ENCODE measurements at regions not wholly inside any gene's neighbourhood (a gene's known extent, or its start where the extent isn't known, plus 50 kb on each side); places are given as distances from the start of the nearest gene placed in this dataset.

DNA sequence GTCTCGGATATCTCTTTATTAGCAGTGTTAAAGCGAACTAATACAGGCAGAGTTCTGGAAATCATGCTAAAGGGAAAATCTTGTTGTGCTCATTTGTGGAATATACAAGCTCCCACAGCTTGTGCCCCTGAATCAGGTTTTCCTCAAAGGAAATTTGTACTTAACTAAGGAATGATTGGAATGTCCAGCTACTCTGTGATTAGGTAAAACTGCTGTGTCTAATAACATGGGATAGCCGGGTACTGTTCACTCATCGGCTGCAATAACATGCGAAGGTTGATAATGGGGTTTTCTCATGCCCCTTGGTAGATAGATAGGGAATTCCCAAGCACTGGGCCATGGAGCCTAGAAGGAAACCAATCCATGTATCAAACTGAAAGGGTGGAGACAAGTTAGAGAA, 306.7 kb downstream of the NR2F1-AS1 start:
- DNase-seq (ENCODE audit: low read depth): peak; percentile 82
- TF ChIP-seq, protein P1, sequence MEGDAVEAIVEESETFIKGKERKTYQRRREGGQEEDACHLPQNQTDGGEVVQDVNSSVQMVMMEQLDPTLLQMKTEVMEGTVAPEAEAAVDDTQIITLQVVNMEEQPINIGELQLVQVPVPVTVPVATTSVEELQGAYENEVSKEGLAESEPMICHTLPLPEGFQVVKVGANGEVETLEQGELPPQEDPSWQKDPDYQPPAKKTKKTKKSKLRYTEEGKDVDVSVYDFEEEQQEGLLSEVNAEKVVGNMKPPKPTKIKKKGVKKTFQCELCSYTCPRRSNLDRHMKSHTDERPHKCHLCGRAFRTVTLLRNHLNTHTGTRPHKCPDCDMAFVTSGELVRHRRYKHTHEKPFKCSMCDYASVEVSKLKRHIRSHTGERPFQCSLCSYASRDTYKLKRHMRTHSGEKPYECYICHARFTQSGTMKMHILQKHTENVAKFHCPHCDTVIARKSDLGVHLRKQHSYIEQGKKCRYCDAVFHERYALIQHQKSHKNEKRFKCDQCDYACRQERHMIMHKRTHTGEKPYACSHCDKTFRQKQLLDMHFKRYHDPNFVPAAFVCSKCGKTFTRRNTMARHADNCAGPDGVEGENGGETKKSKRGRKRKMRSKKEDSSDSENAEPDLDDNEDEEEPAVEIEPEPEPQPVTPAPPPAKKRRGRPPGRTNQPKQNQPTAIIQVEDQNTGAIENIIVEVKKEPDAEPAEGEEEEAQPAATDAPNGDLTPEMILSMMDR (IDR thresholded peaks at IDR 0.05; ENCODE audit: insufficient read depth, low read depth, low read length): no peak
- no peak overlapping the region for H3K4me3 ChIP-seq (ENCODE audit: low read depth, low read length)

DNA sequence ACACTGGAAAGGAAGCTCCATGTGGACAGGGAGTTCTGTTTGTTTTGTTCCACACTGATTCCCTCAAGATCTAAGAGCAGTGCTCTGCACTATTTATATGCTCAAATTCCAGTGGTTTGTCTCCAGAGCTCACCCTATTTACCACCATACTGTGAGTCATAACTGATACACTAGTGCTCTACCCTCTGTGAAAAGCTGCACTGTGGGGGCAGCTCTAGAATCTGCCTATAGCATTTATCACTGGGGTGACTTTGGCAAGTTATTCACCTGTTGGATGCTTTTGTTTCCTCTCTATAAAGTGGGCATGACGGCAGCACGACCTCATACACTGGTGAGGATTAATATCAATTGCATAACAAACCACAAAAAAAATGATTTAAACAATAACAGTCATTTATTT, 307.8 kb downstream of the NR2F1-AS1 start:
- no peak overlapping the region for H3K4me3 ChIP-seq (ENCODE audit: low read depth, low read length)
- TF ChIP-seq, protein P1 (IDR thresholded peaks at IDR 0.05; ENCODE audit: insufficient read depth, low read depth, low read length): no peak
- DNase-seq (ENCODE audit: low read depth): peak; percentile 71

DNA sequence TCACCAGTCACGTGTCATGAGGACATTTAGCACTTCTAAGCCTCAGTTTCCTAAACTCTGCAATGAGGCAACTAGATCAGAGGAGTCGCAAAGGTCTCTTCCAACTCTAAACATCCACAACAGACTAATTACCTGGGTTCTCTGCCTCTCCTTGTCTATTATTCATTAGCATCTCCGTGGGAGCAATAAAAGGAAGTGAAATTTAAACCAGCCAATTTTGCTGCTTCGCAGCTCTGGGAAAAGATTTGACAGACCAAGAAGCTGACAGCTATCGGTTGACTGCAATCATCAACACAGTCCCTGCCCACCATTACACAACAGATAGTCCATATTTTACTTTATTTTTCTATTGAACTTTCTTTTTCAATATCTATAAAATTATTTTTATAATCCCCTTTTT, 308.9 kb downstream of the NR2F1-AS1 start:
- H3K4me3 ChIP-seq (ENCODE audit: low read depth, low read length): no peak overlapping the region
- TF ChIP-seq, protein P1 (IDR thresholded peaks at IDR 0.05; ENCODE audit: insufficient read depth, low read depth, low read length): no peak
- DNase-seq (ENCODE audit: low read depth): no peak

DNA sequence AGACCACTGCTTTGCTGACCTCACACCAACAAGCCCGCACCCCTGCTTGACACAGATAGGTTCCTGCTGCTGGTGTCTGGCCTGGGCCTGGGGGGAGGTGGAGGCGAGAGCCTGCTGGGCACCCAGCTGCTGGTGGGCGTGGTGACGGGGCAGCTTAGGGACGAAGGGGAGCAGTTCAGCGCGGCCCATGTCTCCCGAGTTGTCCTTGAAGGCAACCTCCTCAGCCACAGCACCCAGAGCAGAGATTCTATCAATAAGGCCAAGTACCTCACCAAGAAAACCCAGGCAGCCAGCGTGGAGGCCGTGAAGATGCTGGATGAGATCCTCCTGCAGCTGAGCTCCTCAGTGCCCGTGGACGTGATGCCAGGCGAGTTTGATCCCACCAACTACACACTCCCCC, 313.3 kb downstream of the NR2F1-AS1 start:
- H3K4me3 ChIP-seq (ENCODE audit: low read depth, low read length): no peak overlapping the region
- DNase-seq (ENCODE audit: low read depth): no peak
- TF ChIP-seq, protein P1 (IDR thresholded peaks at IDR 0.05; ENCODE audit: insufficient read depth, low read depth, low read length): no peak

DNA sequence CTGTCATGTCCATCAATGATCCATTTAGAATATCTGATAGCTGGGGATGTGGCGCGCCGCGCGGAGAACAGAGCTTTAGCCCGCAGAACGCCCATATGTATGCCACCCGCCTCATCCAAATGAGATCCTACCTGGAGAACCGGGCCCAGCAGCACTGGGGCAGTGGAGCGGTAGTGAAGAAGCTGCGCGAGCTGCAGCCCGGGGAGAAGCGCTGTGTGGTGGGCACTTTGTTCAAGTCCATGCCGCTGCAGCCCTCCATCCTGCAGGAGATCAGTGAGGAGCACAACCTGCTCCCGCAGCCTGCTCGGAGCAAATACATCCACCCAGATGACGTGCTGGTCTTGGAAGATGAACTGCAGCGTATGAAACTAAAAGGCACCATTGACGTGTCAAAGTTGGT, 313.7 kb downstream of the NR2F1-AS1 start:
- TF ChIP-seq, protein P1 (IDR thresholded peaks at IDR 0.05; ENCODE audit: insufficient read depth, low read depth, low read length): no peak

DNA sequence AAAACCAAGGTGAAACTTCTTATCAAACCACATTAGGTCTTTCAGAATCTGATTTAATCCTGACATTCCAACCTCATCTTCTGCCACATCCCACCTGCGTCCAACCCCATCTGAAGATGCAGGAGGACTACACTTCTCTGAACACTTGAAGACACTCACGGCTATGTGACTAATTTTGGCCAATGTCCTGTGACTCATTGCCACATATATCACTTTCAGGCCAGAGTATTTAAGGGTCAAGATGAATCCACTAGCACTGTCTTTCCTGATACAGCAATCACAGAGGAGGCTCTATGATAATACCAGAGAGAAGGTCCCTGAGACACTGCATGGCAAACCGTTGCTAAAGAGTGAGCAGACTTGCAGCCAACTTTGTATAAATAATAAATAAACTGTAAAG, 323.4 kb downstream of the NR2F1-AS1 start:
- no peak overlapping the region for H3K4me3 ChIP-seq (ENCODE audit: low read depth, low read length)
- TF ChIP-seq, protein P1 (IDR thresholded peaks at IDR 0.05; ENCODE audit: insufficient read depth, low read depth, low read length): no peak
- no peak for DNase-seq (ENCODE audit: low read depth)

More for the DNA sequence above, 313.7 kb downstream of the NR2F1-AS1 start:
- H3K4me3 ChIP-seq (ENCODE audit: low read depth, low read length): no peak overlapping the region
- no peak for DNase-seq (ENCODE audit: low read depth)

DNA sequence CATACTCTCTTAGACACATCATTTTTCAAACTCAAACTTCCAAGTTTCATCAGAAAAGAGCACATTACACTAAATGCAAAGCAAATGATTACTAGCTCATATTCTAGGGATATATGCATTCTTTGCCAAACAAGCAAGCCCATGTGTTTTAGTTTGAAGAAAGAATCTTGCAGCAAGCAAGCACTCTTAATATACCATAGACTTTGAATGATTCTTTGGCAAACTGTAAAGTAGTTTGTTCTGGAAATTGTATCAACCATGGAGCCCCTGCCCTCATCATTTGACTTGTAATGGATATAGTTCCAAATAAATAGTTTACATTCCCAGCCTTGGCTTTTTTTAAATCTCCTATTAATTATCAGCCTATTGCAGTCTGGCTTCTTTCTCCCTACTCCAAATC, 325.2 kb downstream of the NR2F1-AS1 start:
- TF ChIP-seq, protein P1 (IDR thresholded peaks at IDR 0.05; ENCODE audit: insufficient read depth, low read depth, low read length): no peak
- H3K4me3 ChIP-seq (ENCODE audit: low read depth, low read length): no peak overlapping the region
- DNase-seq (ENCODE audit: low read depth): no peak
